Hematopoietic multipotent progenitor cell treated with erythropoietin and hydrocortisone succinate and interleukin-3 and kit ligand, for 6 days (in vitro differentiated cells): ENCODE measurements at regions not wholly inside any gene's neighbourhood (a gene's known extent, or its start where the extent isn't known, plus 50 kb on each side); places are given as distances from the start of the nearest gene placed in this dataset.

Experiments
- DNase-seq: peaks from one replicate; pipeline ENCODE4 v3.0.0-alpha.2; 2015

DNA sequence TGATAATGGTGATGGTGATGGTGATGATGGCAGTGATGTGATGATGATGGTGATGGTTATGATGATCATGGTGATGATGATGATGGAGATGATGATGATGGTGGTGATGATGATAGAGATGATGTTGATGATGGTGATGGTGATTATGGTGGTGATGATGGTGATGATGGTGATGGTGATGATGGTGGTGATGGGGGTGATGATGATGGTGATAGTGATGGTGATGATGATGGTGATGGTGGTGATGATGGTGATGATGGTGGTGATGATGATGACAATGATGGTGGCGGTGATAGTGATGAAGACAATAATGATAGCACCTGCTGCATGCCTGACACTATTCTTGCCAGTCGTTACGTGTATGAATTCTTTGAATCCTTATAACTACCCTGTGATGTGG is 317.9 kb upstream of the AJAP1 start:
- DNase-seq, result no peak

DNA sequence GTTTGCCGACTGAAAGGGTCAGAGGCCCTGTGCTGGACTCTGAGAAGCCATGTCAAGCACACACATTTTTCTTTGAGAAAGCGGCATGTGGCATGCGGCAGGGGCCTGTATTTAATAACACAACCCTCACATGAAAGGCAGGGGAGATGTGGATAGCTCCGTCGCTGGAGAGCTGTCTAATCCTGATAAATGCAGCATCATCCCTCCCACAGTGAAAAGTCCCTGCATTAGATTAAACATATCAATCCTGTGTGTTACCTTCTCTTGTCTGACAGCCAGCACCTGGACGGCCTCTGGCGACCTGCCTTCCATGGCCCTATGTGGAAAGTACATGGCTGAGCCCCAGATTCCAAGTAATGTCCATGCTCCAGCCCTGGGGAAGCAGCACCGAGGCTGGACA is 313.0 kb upstream of the AJAP1 start:
- no peak for DNase-seq

DNA sequence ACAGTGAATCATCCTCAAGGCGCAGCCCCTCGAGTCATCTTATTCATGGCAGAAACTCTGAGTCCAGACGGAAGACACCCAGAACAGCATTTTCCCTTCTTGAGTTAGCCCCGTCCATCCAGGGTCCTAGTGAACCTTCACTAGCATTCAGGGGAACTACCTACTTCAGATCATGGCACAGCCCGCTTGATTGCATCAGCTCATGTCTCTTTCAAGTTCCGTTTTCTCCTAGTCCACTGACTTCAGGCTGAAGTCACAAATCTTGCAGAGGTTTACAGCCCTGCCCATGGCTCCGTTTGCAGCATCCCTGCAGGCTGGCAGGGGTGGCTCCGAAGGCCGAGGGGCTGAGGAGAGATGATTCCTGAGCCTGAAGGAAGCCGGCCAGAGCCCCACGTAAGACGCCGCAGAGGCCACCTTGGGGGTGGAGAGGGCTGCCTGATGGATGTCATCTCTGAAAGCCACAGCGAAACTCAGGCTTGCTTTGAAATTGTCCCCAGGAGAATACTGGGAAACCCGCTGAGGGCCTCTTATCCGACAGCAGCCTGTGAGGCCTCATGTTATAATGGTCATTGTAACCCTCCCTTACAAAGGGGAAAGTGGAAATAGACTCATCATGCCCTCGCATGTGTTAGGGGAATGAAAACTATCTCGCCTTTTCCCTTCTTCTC is 310.2 kb upstream of the AJAP1 start:
- DNase-seq, result no peak

DNA sequence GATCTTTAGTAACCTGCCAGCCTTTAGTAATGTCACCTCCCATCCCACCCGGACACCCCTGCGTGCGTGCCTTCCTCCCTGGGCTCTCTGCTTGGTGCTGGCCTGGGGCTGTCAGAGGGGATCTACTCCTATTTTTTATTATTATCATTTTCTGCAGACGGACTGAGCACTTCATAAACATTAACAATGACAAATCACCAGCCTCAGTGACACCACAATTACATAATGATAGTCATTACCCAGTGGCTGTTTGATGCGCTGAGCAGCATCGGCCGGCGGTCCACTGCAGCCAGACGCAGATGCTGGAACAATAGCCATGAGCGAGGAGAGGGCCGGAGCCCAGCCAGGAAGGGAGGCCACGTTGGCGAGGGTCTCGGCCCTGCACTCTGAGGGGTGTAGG is 309.3 kb upstream of the AJAP1 start:
- DNase-seq, result no peak

DNA sequence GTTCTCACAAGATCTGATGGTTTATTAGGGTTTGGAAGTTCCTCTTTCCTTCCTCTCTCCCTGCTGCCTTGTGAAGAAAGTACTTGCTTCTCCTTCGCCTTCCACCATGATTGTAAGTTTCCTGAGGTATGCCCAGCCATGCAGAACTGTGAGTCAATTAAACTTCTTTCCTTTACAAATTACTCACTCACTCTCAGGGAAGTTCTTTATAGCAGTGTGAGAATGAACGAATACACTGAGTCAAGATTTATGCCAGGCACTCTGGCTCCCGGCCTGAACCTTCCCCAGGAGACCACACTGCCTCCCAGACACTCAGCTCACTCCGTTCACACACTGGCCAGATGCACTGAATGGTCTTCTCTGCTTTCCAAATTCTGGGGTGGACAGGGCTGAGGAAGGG is 308.3 kb upstream of the AJAP1 start:
- DNase-seq, result no peak

DNA sequence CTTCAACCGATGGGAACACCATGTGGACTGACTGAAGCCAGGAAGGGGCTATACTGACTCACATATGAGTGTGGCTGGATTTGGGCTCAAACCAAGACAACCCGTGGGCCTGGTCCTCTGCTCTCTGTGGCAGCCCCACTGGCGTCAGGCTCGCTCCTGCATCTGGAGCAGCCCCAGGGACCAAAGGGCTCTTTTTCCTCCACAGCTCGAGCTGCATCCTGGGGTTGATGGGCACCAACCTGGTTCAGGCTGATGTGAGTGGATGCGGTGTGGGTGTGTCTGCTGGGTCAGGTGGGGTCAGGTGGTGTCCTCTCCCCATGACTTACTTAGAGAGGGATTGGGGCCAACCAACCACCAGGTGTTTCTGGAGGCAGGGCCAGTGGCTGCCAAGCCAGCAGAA is 303.0 kb upstream of the AJAP1 start:
- DNase-seq, result no peak

DNA sequence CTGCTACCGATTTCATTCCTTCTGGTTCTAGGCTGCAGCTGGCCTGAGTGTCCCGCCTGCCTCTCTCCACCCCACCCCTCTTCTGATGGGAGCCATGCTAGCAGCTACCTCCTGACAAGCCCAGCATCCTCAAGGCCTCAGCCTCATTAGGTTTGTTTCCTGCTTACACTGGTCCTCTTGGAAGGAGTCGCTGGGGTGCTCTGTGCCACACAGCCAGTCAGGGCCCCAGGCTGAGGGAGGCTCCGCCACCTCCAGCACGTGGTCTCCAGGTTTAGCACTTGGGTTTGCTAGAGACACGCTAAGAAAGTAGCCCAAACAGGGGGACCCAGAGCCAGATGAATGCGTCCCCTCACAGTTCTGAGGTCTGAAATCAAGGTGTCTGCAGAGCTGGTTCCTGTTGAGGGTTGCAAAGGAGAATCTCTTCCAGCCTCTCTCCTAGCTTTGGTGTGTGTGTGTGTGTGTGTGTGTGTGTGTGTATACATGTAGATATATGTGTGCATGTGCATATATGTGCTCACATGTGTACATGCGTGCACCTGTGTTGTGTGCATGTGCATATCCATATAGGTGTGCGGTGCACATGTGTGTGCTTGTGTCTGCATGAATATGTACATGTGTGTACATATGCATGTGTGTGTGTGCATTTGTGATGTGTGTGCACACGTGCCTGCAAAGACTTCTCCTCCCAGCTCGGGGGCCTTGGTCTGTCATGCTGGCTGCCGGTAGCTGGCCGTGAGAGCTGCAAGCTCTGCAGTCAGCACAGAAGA is 301.1 kb upstream of the AJAP1 start:
- DNase-seq, result no peak

DNA sequence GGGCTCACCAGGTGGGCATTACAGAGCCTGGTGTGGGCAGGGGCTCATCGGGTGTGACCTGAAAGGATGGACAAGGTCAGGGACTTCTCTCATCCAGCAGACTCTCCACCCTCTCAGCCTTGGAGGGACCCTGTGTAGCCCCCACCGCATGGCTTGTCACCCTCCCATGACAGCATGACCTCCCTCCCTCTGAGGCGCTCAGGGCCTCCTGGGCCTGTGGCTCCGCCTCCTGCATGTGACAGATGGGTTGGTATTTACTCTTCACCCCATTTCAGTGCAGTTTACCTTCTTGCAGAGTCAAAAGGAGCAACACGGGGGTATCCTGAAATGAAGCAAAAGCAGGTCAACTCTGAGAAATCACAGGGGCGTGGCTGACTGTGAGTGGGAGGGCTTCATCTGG is 298.6 kb upstream of the AJAP1 start:
- DNase-seq, result no peak

DNA sequence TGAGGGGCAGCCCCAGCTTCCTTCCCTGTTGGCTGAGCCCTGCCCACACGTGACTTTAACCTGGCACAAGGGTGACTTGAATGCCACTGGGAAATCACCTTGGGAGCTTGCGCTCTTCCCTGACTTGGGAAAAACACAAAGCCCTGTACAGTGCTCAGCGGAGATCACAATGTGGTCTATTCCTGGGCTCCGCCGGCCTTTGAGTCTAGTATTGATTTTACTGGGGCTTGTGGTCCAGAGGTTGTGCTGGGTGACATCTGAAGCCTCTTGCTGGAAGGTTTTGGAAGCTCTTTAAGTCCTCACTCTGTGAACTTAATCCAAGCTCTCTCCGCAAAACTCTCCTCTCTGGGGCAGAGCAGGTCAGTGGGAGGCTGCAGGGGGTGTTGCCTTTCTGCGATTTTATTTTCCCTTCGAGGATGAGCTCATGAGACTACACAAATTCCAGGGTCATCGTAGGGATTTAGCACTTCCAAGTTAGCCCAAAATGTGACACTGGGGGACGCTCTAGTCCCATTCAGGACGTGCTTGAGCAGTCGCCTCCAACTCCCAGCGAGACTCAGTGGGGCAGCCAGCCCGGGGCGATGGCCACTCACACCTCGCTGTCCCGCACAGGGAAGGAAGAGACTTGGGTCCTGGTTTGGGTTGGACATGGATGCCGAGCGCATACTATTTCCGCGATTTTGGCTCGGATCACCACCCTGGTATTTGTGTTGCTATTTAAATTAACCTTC is 291.9 kb upstream of the AJAP1 start:
- no peak for DNase-seq

DNA sequence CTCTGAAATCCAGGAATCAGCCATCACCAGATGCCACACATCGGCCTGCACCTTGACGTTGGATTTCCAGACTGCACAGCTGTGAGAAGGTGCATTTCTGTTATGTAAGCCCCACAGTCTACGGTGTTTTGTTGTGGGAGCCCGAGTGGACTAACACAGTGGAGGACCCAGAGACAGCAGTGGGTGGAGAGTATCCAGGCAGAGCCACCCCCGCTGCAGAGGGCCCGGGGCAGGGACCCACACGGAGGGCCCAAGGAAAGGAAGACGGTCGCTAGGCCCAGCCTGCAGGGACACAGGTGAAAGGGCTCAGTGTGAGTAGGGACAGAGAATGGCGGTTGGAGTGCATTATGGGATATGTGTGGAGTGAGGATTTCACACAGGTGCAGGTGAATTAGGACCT is 288.3 kb upstream of the AJAP1 start:
- no peak for DNase-seq

DNA sequence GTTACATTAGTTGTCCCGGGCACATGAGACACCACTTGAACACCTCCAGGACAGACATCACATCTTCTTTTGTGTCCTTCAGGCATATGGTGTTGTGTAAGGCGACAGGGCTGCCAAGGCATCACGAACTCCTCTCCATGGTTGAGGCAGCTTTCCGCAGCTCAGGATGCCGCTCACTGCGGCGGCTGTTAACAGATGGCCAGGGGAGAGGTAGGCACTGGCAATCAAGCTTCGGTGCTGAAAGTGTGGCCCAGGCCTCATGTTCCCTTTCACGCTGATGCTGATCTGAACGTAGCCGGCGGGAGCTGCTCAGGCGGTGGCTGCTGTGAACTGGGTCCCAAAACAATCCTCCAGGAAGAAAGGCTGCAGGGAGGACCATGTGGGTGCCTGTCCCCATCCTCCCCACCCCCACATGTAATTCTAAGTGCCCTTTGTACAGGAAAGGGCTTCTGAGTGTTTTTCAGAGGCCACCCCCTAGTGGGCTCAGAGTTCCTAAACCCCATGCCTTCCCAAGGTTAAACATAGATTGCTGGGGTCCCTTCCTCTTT is 287.1 kb upstream of the AJAP1 start:
- no peak for DNase-seq

DNA sequence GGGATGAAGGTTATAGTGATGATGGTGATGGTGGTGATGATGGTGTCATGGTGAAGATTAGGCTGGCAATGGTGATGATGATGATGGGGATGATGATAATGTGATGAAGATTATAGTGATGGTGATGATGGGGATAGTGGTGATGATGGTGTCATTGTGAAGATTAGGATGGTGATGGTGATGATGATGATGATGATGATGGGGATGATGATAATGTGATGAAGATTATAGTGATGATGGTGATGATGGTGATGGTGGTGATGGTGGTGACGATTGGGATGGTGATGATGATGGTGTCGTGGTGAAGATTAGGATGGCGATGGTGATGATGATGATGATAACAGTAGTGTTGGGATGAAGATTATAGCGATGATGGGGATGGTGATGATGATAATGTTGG is 285.1 kb upstream of the AJAP1 start:
- no peak for DNase-seq

DNA sequence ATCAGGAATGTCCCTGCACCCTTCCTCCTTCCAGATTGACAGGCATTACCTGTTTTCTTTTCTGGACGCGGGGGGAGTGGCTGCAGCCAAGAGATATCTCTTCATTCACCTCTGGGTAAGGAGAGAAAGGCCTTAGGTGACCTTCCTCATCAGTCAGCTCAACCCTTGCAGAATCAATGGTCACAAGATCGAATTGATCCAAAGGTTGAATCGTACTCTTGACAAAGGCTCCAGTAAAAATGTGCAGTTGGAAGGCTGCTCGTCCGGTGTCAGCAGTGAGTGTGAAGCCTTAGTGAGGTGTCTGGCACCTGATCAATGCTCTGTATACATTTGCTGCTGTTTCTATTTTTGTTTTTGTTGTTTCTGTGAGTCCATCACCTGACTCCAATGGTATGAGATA is 282.6 kb upstream of the AJAP1 start:
- DNase-seq, result no peak

DNA sequence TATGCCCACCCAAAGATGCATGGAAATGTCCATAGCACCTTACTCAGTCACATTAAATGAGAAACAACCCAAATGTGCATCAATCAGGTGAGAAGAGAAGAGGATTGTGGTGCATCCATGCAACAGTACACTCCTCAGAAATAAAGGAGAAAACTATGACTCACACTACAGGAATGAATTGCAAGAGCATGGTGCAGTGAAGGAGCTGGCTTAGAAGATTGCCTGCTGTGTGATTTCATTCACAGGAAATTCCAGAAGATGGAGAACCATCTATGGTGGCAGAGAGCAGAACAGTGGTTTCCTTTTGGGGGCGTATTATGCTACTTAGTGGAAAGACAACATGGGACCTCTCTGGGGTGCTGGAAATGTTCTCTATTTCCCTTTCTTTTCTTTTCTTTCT is 278.6 kb upstream of the AJAP1 start:
- DNase-seq, result no peak

DNA sequence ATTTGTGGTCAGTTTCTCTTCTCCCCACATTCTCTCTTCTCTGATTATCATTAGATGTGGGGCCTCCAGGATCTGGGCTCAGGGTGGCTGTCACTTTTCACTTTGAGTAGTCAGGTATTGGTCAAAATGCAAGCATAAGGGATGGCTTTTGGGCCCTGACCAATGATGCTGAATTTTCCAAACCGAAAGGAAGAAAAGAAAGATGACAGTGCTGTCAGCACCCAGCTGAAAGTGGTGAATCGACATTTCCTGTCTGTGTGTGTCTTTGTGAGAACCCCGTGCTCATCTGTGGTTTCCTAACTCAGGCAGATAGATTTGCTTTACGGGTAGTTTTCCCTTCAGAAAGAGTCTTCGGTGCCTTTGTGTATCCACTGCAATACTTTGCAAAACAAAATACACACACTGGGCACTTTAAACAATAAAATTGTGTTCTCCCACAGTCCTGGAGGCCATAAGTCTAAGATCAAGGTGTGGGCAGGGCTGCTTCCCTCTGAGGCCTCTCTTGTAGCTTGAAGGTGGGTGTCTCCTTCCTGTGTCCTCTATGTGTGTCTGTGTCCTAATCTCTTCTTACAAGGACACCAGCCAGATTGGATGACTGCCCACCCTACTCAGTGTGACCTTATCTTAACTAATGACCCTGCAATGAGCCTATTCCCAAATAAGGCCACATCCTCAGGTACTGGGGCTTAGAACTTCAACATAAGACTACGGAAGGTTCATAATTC is 274.8 kb upstream of the AJAP1 start:
- DNase-seq, result no peak

DNA sequence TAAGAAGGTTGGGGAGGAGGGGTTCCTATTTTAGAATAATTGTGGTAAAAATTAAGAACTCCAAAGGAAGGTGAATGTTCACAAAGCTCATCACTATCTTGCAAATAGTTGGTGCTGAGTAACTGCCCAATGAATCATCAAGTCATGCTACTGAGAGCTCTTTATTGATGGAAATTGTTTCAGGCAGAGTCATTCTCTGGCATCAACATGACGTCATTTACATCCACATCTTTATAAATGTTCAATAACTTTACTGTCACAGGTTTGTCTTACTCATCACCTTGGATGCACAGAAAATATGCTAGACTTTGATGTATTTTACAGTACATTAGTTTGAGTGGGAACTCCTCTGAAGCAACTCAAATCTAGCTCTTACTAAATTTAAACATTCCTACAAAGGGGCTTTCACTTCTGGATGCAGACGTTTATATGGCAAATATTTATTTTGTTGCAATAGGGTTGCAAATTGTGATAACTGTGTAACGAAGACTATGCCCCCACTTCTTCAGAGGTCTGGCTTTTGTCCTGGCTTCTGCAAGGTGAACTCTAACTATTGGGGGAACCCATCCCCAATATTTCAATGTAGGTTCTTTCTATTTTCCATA is 273.7 kb upstream of the AJAP1 start:
- DNase-seq, result no peak

DNA sequence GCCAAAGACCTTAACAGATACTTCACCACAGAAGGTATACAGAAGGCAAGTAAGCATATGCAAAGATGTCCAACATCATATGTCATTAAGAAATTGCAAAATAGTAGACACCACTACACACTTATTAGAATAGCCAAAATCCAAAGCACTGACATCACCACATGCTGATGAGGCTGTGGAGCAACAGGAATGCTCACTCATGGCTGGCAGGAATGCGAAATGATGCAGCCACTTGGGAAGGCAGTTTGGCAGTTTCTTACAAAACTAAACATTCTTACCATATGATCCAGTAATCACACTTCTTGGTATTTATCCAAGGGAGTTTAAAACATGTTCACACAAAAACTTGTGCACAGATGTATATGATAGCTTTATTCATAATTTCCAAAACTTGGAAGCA is 261.2 kb upstream of the AJAP1 start:
- no peak for DNase-seq

DNA sequence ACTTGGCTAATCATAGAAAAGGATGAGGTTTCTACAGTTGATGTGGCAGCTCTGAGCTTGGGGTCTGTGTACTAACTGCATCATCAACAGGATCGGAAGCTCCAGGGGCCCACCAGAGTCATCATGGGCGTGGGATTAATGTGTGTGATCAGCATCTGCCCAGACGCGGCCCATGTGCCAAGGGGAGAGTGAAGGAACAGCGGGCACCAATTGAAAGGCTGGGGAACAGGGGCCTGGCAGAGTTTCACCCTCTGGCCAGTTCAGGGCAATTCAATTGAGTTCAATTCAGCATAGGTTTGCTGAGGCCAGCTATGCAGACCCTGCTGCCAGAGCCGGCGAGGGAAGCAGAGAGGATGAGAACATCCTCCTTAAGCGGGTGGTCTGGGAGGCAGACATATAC is 260.0 kb upstream of the AJAP1 start:
- DNase-seq, result no peak

DNA sequence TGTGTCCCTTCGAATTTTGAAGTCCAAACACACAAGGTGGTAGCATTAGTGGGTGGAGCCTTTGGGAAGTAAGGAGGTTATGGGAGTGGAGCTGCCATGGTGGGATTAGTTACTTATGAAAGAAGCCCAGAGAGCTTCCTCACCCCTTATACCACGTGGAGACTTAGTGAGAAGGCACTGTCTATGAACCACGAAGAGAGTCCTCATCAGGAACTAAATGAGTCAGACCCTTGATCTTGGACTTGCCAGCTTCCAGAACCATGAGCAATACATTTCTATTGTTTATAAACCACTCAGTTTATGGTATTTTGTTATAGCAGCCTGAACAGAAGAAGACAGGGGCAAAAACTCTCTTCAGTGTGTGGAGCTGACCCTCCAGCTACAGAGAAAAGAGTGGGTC is 259.3 kb upstream of the AJAP1 start:
- DNase-seq, result no peak

DNA sequence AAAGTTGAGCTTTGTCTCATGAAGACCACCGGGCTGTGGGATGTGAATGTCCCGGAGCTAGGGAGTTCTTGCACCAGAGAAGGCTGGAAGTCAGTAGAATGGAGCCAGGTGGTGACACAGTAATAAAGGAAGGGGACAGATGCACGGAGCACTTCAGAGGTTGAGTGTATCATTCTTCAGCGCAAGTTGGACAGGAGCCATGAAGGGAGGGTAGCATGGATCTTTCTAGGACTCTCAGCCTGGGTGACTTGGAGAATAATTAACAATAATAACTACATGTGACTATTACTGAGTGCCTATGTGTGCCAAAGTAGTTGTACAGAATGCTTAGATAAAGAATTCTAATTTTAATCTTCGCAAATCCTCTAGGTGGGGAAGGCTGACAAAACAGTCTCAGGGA is 258.7 kb upstream of the AJAP1 start:
- DNase-seq, result no peak

DNA sequence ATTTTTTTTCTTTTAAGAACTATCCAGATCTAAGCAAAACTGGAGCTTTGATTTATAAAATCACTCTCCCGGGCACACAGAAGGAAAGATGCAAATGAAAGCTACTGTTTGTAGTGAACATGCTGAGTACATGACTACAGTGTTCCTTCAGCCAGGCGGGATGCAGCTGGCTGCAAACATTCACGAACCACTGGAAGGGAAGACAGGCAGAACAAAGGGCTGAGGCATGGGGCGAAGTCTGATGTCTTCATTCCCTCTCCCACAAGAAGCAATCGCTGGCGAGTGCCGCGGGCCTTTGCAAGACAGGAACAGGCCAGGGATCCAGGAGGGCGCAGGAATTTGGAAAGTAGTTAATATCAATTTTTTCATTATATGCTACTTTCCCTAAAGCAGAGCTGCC is 257.9 kb upstream of the AJAP1 start:
- no peak for DNase-seq

DNA sequence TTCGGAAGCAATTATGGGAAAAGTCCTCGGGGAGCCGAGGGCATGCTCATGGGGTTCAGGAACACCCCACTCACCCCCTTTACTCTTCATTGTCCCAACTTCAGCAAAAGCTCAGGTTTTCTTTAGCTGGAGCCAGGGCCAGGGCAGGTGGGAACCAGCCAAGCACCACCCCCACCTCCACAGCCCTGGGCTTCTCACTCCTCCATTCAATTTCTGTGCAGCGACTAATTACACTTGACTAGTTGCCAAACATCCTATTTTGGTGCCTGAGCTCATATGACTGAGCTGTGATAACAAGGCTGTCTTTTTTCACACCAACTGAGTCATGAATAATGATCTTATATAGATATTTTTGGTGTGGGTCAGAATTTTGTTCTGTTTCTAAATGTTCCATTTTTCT is 257.2 kb upstream of the AJAP1 start:
- no peak for DNase-seq

DNA sequence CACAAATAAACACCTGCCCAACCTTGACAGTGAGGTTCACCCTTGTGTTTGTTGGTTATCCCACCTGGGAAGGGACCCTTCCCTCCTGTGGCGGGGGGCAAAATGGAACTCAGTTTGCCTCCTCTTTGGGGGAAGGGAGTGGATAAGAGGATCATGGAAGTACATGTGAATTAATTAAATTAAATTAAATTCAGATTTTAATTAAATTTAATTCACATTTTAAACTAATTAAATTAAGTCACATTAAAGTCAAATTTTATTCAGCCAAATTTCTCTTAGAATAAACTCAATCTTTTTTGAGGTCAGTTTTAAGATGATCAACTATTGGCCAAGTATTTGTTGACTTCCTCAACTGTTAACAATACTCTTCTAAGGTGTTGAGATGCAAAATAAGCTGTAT is 252.4 kb upstream of the AJAP1 start:
- DNase-seq, result no peak
